HG02642 (cell line): ENCODE measurements at regions not wholly inside any gene's neighbourhood (a gene's known extent, or its start where the extent isn't known, plus 50 kb on each side); places are given as distances from the start of the nearest gene placed in this dataset.

Experiments used
- ATAC-seq: cut with Tn5 transposase; IDR thresholded peaks from one replicate; pipeline ENCODE4 v1.9.1; 2021; ENCODE audit warnings: mild to moderate bottlenecking; ENCODE audit not compliant: unreplicated experiment, poor library complexity

DNA sequence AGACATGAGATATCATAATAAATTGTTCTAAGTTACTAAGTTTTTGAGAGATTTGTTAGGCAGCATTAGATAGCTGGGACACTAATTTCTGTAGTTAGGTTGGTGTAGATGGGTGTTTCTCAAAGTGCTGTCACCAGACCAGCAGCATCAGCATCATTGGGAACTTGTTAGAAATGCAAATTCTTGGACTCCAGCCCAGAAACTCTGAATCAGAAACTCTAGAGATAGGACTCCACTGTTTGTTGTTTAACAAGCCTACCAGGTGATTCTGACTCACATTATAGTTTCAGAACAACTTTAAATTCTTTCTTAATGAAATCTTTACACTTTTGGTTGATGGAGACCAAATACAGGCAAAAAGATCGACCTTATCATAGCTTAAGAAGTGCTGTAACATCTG is 173.7 kb downstream of the PABPC4L start:
- ATAC-seq: no peak

- ATAC-seq: no peak
Observed at GRCh38 chr4:134024251-134024650, 177.3 kb downstream of the PABPC4L start.

DNA sequence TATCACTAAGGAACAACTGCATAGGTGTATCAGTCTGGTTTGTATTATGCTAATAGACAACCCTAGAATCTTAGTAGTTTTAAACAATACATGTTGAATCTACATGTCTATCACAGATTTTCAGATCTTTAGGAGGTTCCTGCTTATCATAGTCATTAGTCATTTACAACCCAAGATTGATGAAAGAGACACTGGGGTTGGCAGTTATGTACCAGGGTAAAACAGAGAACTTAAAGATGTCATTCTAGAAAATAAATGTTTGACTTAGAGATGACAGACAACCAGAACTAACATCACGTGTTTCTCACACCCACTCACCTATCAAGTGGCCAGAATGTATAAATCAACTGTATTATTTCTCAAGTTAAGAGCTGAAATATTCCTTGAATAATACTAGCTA is 181.9 kb downstream of the PABPC4L start:
- ATAC-seq: no peak

- ATAC-seq: no peak
Observed at GRCh38 chr4:134018846-134019245, 182.7 kb downstream of the PABPC4L start.

GRCh38 chr4:134001057-134001456 is 200.5 kb downstream of the PABPC4L start:
- ATAC-seq: no peak

DNA sequence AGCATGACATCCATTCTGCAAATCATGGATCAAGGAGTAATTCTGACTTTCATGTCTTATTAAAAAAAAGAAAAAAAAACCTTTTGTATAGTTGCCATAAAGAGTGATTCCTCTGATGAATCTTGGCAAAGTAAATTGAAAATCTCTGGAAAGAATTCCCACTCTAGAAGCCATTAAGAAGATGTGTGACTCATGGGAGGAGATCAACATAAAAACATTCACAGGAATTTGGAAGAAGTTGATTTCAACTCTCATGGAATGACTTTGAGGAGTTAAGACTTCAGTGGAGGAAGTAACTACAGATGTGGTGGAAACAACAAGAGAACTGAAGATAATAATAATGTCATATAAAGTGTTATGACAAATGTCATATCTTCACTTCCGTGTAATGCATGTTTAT is 204.2 kb downstream of the PABPC4L start:
- no peak for ATAC-seq

DNA sequence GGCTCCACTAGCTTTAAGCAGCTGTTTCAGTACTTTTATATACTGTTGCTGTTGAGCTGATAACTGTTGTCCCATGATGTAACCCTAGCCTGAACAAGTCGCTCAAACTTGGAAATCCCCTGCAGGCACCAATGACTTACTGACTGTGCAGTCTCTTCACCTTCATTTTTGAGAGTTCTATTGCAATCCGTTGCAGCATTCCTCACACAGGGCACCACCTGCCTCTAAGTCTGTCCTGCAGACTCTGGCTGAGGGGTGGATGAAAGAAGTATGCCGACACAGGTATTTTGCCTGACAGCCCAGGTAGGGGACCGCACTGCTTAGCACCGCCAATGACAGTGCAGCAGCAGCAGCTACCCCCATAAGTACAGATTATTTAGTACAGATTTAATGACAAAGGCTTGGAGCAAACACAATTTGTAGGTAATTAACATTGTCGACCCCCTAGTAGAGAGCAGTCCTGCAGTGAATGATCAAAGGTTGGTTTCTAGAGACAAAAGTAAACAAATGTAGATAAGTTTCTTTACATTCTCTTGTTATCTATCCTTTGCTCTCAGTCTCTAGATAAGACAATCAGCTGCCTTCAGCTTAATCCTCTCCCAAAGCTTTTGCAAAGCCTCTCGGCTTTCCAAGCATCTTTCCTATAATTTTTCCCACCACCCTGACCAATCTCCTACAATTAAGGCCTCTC is 205.0 kb downstream of the PABPC4L start:
- ATAC-seq: no peak

DNA sequence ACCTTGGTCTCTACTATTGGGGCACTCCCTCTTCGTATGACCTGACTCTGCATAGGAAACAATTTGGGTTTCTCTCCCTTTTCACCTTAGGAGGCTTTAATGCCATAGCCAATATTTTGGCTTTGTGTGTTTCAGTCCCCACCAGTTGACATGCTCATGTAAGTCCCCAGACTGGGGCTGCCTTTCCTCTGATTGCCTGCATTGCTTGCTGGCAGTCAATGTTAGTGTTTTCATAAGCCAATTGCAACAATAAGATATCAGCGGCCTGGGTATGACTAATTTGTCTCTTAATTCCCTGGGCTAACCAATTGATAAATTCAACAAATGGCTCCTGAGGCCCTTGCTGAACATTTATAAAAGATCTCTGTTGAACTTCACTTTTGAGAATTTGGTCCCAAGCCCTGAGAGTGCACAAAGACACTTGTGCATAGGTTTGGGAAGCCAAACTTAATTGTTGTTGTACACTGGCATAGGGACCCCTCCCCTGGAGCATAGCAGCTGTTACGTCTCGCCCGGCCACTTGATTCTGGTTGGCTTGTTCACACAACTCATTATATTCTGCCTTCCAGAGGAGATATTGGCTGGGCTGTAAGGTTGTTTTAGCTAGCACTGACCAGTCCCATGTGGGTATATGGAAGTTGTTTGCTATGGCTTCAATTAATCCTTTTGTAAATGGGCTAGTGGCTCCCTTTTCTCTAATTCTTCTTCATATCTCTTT is 206.2 kb downstream of the PABPC4L start:
- no peak for ATAC-seq

DNA sequence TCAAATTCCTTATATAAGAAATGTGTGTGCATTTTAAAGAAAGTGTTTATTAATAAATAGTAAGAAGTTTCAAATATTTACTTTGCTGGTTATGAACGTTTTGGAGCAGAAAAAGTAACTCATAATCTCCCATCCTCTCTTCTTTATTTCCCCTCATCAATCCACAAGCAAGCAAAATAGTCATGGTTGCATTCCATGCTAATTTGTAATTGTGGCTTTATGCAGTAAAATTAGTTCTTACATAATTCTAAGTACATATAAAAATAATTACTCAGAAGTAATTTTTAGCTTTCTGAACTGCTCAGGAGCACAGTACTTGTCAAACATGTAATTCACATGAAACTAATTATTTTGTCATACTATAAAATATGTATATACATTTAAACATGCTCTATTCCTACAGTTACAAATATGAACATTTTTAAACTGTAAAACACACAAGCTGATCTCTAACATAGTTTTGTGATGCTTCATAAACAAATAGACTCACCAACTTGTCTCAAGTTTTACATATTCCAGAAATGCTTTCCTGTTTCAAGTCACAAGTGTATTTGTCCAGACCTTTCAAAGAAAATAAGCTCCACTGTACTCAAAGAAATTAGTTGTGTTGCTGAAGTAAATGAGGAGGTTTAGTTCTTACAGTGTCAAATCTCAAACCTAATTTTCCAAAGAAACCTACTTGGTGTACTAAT is 218.9 kb downstream of the PABPC4L start:
- ATAC-seq: no peak

GRCh38 chr4:133981327-133981726 is 220.3 kb downstream of the PABPC4L start:
- no peak for ATAC-seq

- no peak for ATAC-seq
Observed at GRCh38 chr4:133972586-133972985, 229.0 kb downstream of the PABPC4L start.

DNA sequence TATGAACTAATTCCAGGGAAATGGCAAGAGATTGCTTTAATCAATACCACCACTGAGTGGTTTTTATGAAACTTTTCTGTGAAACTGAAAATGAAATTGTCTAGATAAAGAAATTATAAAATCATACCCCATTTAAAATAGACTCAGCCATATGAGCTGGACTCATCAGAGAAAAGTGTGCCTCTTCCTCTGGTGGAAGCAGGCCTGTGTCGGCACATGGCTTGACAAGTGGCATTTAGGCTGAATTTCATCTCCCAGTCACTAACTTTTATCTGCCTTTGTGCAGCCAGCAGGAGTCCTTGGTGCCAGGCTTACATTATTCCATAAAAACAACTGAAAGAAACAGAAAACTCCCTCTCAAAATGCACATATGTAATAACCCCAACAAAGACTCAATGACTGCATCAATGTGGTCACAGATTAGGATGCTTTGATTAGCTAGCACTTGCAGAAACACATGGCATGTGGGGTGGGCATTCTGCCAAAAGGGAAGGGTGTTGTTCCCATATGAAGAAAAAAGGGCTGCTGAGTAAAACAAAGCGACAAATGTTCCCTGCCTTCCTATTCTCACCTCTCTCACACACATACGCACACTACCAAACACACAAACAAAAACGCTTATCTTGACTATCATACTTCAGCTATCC is 232.3 kb downstream of the PABPC4L start:
- ATAC-seq: no peak

DNA sequence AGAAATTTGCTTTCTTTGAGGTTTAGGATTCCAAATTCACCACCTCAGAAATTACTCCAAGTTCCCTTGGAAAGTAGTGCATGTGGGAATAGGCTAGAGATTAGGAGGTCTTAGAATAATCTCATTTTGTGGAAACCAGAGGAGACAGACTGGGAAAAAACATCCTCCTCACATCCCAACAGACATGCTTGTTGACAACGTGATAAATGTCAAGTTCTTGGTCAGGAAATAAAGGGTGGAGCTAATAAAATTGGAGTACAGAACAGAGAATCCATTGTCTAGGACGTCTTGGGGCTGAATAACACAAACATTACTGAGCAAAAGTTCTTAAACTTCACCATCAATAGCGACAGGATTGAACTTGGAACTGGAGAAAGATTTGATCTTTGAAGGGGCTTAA is 233.4 kb downstream of the PABPC4L start:
- ATAC-seq: no peak

- no peak for ATAC-seq
Observed at GRCh38 chr4:133960975-133961374, 240.6 kb downstream of the PABPC4L start.

DNA sequence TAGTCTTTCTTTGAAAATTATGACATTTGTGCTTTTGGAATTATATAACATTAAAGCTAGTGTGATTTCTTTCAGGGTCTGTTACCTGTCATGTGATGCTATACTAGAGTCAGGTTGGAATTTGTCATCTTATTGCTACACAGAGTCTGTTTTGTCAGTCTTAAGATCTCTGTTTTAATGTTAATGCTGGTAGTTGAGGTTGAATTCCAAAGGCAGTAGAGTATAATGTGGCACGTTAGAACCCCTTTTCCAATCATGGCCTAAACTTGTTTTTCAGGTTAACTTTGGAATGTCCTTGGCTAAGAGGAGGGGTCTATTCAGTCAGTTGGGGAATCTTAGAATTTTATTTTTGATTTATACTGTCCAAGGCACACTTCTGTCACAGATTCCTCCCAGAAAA is 258.5 kb downstream of the PABPC4L start:
- ATAC-seq: no peak

DNA sequence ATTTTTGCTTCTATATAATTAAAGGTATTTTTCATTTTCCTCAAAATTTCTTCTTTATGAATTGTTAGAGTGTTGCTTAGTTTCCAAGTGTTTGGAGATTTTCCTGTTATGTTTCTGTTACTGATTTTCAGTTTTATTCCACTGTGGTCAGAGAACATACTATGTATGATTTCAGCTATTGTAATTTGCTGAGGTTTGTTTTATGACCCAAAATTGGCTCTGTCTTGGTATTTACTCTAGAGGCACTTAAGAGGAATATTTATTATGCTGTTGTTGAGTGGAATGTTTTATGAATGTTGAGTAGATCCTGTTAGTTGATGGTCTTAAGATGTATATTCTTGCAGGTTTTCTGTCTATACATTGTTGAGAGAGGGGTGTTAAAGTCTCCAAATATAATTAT is 263.5 kb downstream of the PABPC4L start:
- ATAC-seq: no peak

DNA sequence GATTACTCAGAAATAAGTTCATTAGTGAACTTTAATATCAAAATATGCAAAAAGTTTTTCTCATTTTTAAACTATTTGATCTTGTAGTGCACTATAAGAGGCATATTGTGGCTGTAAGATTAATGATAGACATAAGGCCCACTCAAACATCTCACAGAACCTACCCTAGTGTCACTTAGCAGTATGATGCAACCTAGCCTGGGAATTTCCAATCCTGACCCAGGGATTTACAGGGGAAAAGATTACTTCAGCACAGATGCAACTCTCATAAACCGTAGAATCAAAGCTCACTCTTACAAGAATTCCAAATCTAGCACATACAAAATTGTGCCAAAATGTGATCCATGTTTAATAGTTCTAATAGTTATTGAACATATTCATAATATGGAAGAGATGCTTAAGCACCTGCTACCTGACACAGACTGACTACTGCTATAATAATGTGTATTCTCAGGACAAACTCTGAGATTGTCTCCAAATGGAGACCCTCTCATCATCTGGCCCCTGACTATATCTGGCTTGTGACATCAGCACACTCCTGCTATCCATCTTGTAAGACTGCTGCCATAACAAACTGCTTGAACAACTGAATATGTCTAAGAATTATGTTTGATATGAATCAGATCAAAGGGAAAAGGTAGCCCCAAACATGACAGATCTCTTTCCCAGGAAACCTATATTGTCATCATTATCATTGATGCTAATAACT is 271.9 kb downstream of the PABPC4L start:
- ATAC-seq: no peak

DNA sequence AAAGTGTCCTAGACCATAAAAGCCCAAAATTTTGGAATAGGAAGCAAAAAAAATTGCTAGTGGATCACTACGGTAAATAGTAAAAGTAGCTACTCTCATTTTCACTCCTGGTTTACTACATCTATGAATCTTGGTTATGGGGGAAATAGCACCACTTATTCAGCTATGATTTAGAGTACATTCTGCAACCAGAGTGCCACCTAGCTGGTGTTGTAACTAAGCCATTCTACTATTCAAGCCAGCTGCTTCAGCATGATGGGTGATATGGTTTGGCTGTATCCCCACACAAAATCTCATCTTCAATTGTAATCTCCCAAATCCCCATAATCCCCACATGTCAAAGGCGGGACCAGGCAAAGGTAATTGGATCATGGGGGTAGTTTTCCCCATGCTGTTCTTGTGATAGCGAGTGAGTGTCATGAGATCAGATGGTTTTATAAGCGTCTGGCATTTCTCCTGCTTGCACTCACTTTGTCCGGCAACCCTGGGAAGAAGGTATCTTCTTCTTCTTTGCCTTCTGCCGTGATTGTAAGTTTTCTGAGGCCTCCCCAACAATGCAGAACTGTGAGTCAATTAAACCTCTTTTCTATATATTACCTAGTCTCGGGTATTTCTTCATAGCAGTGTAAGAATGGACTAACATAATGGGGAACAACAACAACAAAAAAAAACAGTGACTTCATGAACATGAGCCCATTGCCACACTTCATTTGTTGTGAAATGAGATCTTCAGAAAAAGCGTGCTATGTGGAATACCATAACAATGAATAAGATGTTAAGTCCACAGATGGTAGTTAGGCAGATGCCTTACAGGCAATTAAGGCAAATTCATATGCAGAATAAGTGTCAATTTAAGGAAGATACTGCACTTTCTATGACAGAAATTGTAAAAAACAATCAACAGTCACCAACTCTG is 280.1 kb downstream of the PABPC4L start:
- no peak for ATAC-seq

- no peak for ATAC-seq
Observed at GRCh38 chr4:133920236-133920635, 281.4 kb downstream of the PABPC4L start.
